GM06990 (cell line): ENCODE measurements at regions not wholly inside any gene's neighbourhood (a gene's known extent, or its start where the extent isn't known, plus 50 kb on each side); places are given as distances from the start of the nearest gene placed in this dataset.

Experiments used
- DNase-seq: peaks from one replicate; pipeline ENCODE4 v3.0.0-alpha.2; 2011; ENCODE audit not compliant: insufficient read length; ENCODE audit errors: extremely low read depth
- H3K27me3 ChIP-seq: replicated peaks from 2 replicates; pipeline ENCODE4 v1.6.0; 2011; ENCODE audit warnings: low read length; ENCODE audit not compliant: control insufficient read depth, insufficient read depth
- H3K36me3 ChIP-seq: 2 replicates; pipeline ENCODE4 v1.5.1; 2011; ENCODE audit warnings: low read length; ENCODE audit not compliant: control insufficient read depth, insufficient read depth
- H3K4me3 ChIP-seq: replicated peaks from 2 replicates; pipeline ENCODE4 v1.5.1; 2011; ENCODE audit warnings: low read depth, mild to moderate bottlenecking, control low read depth, low read length
- CTCF ChIP-seq: IDR thresholded peaks from 2 replicates; pipeline ENCODE4 v1.5.1; 2011; ENCODE audit warnings: low read length, control low read depth, mild to moderate bottlenecking, inconsistent platforms; ENCODE audit not compliant: insufficient read depth, poor library complexity, severe bottlenecking

- no peak for TF ChIP-seq CTCF
- no peak for DNase-seq
- H3K36me3 ChIP-seq, result no peaks in the 10 kb centered on the region
- no peak overlapping the region for H3K4me3 ChIP-seq
- H3K27me3 ChIP-seq, result no peaks in the 10 kb centered on the region
These were observed 159.0 kb downstream of the PJA2 start for GRCh38 chr5:109250533-109251329.

- no peaks in the 10 kb centered on the region for H3K27me3 ChIP-seq
- DNase-seq, result no peak
- H3K36me3 ChIP-seq, result no peaks in the 10 kb centered on the region
- H3K4me3 ChIP-seq, result no peak overlapping the region
- no peak for TF ChIP-seq CTCF
These were observed 159.7 kb downstream of the PJA2 start for GRCh38 chr5:109250080-109250479.

GRCh38 chr5:109249126-109249525 is 160.6 kb downstream of the PJA2 start:
- Histone ChIP-seq H3K4me3 (no peak overlapping the region), H3K36me3 (no peaks in the 10 kb centered on the region), H3K27me3 (no peaks in the 10 kb centered on the region)
- TF ChIP-seq CTCF, result no peak
- DNase-seq, result no peak

GRCh38 chr5:109247986-109248385 is 161.8 kb downstream of the PJA2 start:
- DNase-seq, result peak; percentile 23
- TF ChIP-seq CTCF, result no peak
- H3K27me3 ChIP-seq, result no peaks in the 10 kb centered on the region
- H3K36me3 ChIP-seq, result no peaks in the 10 kb centered on the region
- no peak overlapping the region for H3K4me3 ChIP-seq

- Histone ChIP-seq H3K36me3 (no peaks in the 10 kb centered on the region), H3K4me3 (no peak overlapping the region), H3K27me3 (no peaks in the 10 kb centered on the region)
- no peak for DNase-seq
- no peak for TF ChIP-seq CTCF
These were observed 162.8 kb downstream of the PJA2 start for GRCh38 chr5:109246841-109247592.
